OCI-LY3 (cell line): ENCODE measurements at regions not wholly inside any gene's neighbourhood (a gene's known extent, or its start where the extent isn't known, plus 50 kb on each side); places are given as distances from the start of the nearest gene placed in this dataset.

Experiments used
- H2AFZ ChIP-seq: fragments of 200-600, 300-600 bp; shearing (Covaris generic); 2 replicates; pipeline ENCODE4 v1.6.0; 2014; ENCODE audit warnings: antibody characterized with exemption, low read depth, low read length
- H3K27ac ChIP-seq: fragments of 200-600, 300-600 bp; sonication (generic); 2 replicates; pipeline ENCODE4 v1.5.1; 2014; ENCODE audit warnings: mild to moderate bottlenecking, low read length, moderate library complexity, mixed read lengths
- H3K27me3 ChIP-seq: fragments of 200-600, 300-600 bp; sonication (generic); 2 replicates; pipeline ENCODE4 v1.6.1; 2014; ENCODE audit warnings: low read depth, low read length, mixed read lengths
- H3K36me3 ChIP-seq: fragments of 200-600, 300-600 bp; sonication (generic); replicated peaks from 2 replicates; pipeline ENCODE3; 2014; ENCODE audit warnings: low read depth, low read length, mixed read lengths
- H3K4me1 ChIP-seq: fragments of 300-600, 200-600 bp; sonication (generic); 2 replicates; pipeline ENCODE4 v1.6.1; 2014; ENCODE audit warnings: low read length, mixed read lengths
- H3K4me2 ChIP-seq: fragments of 200-600, 300-600 bp; sonication (generic); 2 replicates; pipeline ENCODE4 v1.6.1; 2014; ENCODE audit warnings: low read length, mixed read lengths
- H3K4me3 ChIP-seq: fragments of 300-600, 200-600 bp; sonication (generic); 2 replicates; pipeline ENCODE4 v1.5.1; 2014; ENCODE audit warnings: antibody characterized with exemption, mild to moderate bottlenecking, low read length, moderate library complexity
- H3K79me2 ChIP-seq: fragments of 300-600, 200-600 bp; shearing (Covaris generic); 2 replicates; pipeline ENCODE4 v1.6.1; 2014; ENCODE audit warnings: mild to moderate bottlenecking, low read length, mixed read lengths
- H3K9ac ChIP-seq: fragments of 300-600, 200-600 bp; shearing (Covaris generic); 2 replicates; pipeline ENCODE4 v1.6.0; 2014; ENCODE audit warnings: mild to moderate bottlenecking, low read length, moderate library complexity
- H3K9me3 ChIP-seq: fragments of 200-600, 300-600 bp; shearing (Covaris generic); 2 replicates; pipeline ENCODE4 v1.6.1; 2014; ENCODE audit warnings: low read length, mixed read lengths; ENCODE audit not compliant: insufficient read depth
- H4K20me1 ChIP-seq: fragments of 200-600, 300-600 bp; sonication (generic); 2 replicates; pipeline ENCODE4 v1.6.1; 2016; ENCODE audit warnings: low read length, mixed read lengths; ENCODE audit not compliant: insufficient read depth
- CTCF ChIP-seq: fragments of 200-600, 300-600 bp; sonication (generic); IDR thresholded peaks from 2 replicates; pipeline ENCODE4 v1.5.1; 2014; ENCODE audit warnings: antibody characterized with exemption, low read length, low read depth
- EZH2phosphoT487 ChIP-seq: fragments of 200-600 bp; shearing (Covaris generic); IDR thresholded peaks from 2 replicates; pipeline ENCODE4 v1.6.1; 2018; ENCODE audit warnings: antibody characterized with exemption, mixed run types, low read depth

- TF ChIP-seq EZH2phosphoT487 (no peak), CTCF (no peak)
- Histone ChIP-seq H3K79me2 (no peaks in the 10 kb centered on the region), H2AFZ (no peak overlapping the region), H3K27ac (peak overlapping the region; percentile 84), H3K4me1 (peaks cover 41% of the 10 kb centered on the region), H3K36me3 (no peaks in the 10 kb centered on the region), H3K27me3 (no peaks in the 10 kb centered on the region), H3K4me2 (peak overlapping the region; percentile 65), H4K20me1 (no peaks in the 10 kb centered on the region), H3K4me3 (no peak overlapping the region), H3K9me3 (no peaks in the 10 kb centered on the region), H3K9ac (peak overlapping the region; percentile 13; the same call in 1 of the 2 replicates)
These were observed 67.5 kb downstream of the AGTR2 start for GRCh38 chrX:116238093-116238492.

GRCh38 chrX:116238567-116239255 is 68.2 kb downstream of the AGTR2 start:
- H3K9ac ChIP-seq = peak overlapping the region; percentile 13; the same call in 1 of the 2 replicates
- no peaks in the 10 kb centered on the region for H3K79me2 ChIP-seq
- no peaks in the 10 kb centered on the region for H3K36me3 ChIP-seq
- peak overlapping the region; percentile 17; the same call in 1 of the 2 replicates for H3K4me3 ChIP-seq
- peak overlapping the region; percentile 65 for H3K4me2 ChIP-seq
- peak overlapping the region; percentile 84 for H3K27ac ChIP-seq
- H3K27me3 ChIP-seq = no peaks in the 10 kb centered on the region
- no peak for TF ChIP-seq CTCF
- TF ChIP-seq EZH2phosphoT487 = no peak
- H3K9me3 ChIP-seq = no peaks in the 10 kb centered on the region
- no peak overlapping the region for H2AFZ ChIP-seq
- H4K20me1 ChIP-seq = no peaks in the 10 kb centered on the region
- peaks cover 41% of the 10 kb centered on the region for H3K4me1 ChIP-seq

DNA sequence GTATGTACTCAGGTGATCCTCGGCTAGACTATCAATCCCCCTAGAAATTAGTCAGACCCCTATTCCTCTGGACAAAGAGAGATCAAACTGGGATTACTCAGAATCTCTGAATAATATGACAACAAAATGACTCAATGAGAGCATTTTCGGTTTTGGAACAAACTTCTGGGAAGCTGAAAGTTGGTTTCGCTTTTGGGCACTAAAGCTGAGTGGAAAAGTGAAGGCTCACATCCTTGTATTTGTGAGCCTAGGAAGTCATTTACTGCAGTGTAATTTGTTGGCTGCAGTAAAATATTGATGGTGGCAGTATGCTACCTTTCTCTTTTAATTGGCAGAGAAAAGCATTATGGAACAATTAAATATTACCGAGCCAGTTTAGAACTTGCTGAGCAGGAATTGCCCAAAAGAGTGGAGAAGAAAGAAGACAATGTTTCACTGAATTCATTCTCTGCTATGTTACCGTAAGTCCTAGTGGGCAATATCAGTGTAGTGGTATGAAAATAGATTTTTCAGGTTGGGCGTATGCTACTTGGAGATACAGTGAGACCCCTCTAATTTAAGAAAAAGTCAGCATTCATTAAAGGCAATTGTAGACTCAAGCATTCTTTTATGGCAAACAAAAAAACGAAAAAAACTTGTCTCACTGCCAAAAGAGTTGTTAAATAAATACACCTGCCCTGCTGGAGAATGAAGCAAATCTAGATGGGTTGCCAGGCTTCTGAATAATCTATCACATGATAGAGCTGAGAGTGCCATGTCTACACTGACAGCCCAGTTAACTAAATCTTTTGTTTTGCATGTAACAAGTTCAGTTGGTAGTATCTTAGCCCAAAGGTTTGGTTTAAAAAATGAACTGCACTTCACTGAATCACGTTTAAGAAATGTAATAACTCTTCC is 69.6 kb downstream of the AGTR2 start:
- H3K4me3 ChIP-seq = no peak overlapping the region
- H3K27me3 ChIP-seq = no peaks in the 10 kb centered on the region
- TF ChIP-seq EZH2phosphoT487 (no peak), CTCF (no peak)
- H3K79me2 ChIP-seq = no peaks in the 10 kb centered on the region
- H3K9ac ChIP-seq = no peak overlapping the region
- H3K4me2 ChIP-seq = no peak overlapping the region
- no peak overlapping the region for H3K27ac ChIP-seq
- no peak overlapping the region for H2AFZ ChIP-seq
- H3K4me1 ChIP-seq = peaks cover 41% of the 10 kb centered on the region
- no peaks in the 10 kb centered on the region for H4K20me1 ChIP-seq
- H3K9me3 ChIP-seq = no peaks in the 10 kb centered on the region
- H3K36me3 ChIP-seq = no peaks in the 10 kb centered on the region

DNA sequence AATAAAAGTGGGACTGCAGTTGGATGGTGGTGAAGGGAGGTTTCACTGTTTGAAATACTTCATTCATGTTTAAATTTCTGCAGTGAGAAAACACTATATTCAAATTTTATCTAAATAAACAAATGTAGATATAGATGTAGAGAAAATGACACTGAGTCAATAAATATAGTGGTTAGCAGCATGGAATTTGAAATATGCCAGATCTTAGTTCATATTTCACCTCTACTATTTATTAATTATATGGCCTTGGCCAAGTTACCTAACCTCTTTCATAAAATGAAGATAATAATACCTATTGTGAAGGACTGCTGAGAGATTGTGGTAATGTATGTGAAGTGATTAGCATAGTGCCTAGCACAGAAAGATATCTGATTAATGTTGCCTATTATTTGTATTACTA is 70.5 kb downstream of the AGTR2 start:
- no peak overlapping the region for H2AFZ ChIP-seq
- H3K4me1 ChIP-seq = peaks cover 39% of the 10 kb centered on the region
- no peaks in the 10 kb centered on the region for H3K27me3 ChIP-seq
- H3K36me3 ChIP-seq = no peaks in the 10 kb centered on the region
- TF ChIP-seq CTCF (no peak), EZH2phosphoT487 (no peak)
- no peaks in the 10 kb centered on the region for H4K20me1 ChIP-seq
- H3K27ac ChIP-seq = no peak overlapping the region
- no peaks in the 10 kb centered on the region for H3K79me2 ChIP-seq
- H3K9me3 ChIP-seq = no peaks in the 10 kb centered on the region
- H3K9ac ChIP-seq = no peak overlapping the region
- no peak overlapping the region for H3K4me2 ChIP-seq
- H3K4me3 ChIP-seq = no peak overlapping the region
